SK-N-SH treated with all-trans-retinoic acid at 6 μM for 48 hours (cell line): ENCODE measurements at regions not wholly inside any gene's neighbourhood (a gene's known extent, or its start where the extent isn't known, plus 50 kb on each side); places are given as distances from the start of the nearest gene placed in this dataset.

ENCODE experiments used
- ATAC-seq: fragments of 200-7000 bp; cut with Tn5 transposase; 3 replicates; pipeline ENCODE4 v1.9.1; 2020; ENCODE audit warnings: mild to moderate bottlenecking, moderate library complexity
- ARNTL ChIP-seq: fragments of 450-650 bp; formaldehyde crosslinking; IDR thresholded peaks from 2 replicates; pipeline ENCODE4 v1.5.0; 2020; ENCODE audit warnings: low read depth, mild to moderate bottlenecking, moderate library complexity, borderline replicate concordance
- CREB5 ChIP-seq: fragments of 250-450 bp; sonication (Bioruptor Pico); IDR thresholded peaks from 2 replicates; pipeline ENCODE4 v1.5.1; 2020; ENCODE audit warnings: low read depth, mild to moderate bottlenecking, moderate library complexity
- CSDC2 ChIP-seq: fragments of 250-450 bp; sonication (Bioruptor Pico); IDR thresholded peaks from 2 replicates; pipeline ENCODE4 v1.5.0; 2020; ENCODE audit warnings: mild to moderate bottlenecking, moderate library complexity
- CSRNP3 ChIP-seq: fragments of 250-450 bp; sonication (Bioruptor Pico); IDR thresholded peaks from 2 replicates; pipeline ENCODE4 v1.5.1; 2021; ENCODE audit warnings: mild to moderate bottlenecking, moderate library complexity
- ESRRG ChIP-seq: fragments of 250-450 bp; sonication (Bioruptor Pico); IDR thresholded peaks from 2 replicates; pipeline ENCODE4 v1.6.1; 2021; ENCODE audit warnings: mild to moderate bottlenecking
- GLIS3 ChIP-seq: fragments of 250-450 bp; sonication (Bioruptor Pico); IDR thresholded peaks from 2 replicates; pipeline ENCODE4 v1.5.0; 2020; ENCODE audit warnings: mild to moderate bottlenecking, moderate library complexity
- ISL1 ChIP-seq: fragments of 250-450 bp; sonication (Bioruptor Pico); IDR thresholded peaks from 2 replicates; pipeline ENCODE4 v2.1.2; 2022; ENCODE audit warnings: mild to moderate bottlenecking, moderate library complexity
- OSR1 ChIP-seq: fragments of 250-450 bp; sonication (Bioruptor Pico); IDR thresholded peaks from 2 replicates; pipeline ENCODE4 v1.8.0; 2022; ENCODE audit warnings: moderate library complexity, mild to moderate bottlenecking, inconsistent platforms
- PATZ1 ChIP-seq: fragments of 250-450 bp; sonication (Bioruptor Pico); IDR thresholded peaks from 2 replicates; pipeline ENCODE4 v1.8.0; 2020; ENCODE audit warnings: mild to moderate bottlenecking, moderate library complexity, borderline replicate concordance
- POU6F1 ChIP-seq: fragments of 250-450 bp; sonication (Bioruptor Pico); IDR thresholded peaks from 2 replicates; pipeline ENCODE4 v1.8.0; 2021; ENCODE audit warnings: low read depth, mild to moderate bottlenecking, moderate library complexity, borderline replicate concordance
- RARB ChIP-seq: fragments of 250-450 bp; sonication (Bioruptor Pico); IDR thresholded peaks from 2 replicates; pipeline ENCODE4 v1.8.0; 2021; ENCODE audit warnings: mild to moderate bottlenecking, moderate library complexity
- SNAI2 ChIP-seq: fragments of 250-450 bp; sonication (Bioruptor Pico); IDR thresholded peaks from 2 replicates; pipeline ENCODE4 v1.5.0; 2020; ENCODE audit warnings: mild to moderate bottlenecking, moderate library complexity
- TCF4 ChIP-seq: fragments of 250-450 bp; sonication (Bioruptor Pico); IDR thresholded peaks from 2 replicates; pipeline ENCODE4 v1.8.0; 2021; ENCODE audit warnings: mild to moderate bottlenecking, moderate library complexity, borderline replicate concordance
- TSHZ2 ChIP-seq: fragments of 250-450 bp; sonication (Bioruptor Pico); IDR thresholded peaks from 2 replicates; pipeline ENCODE4 v1.5.0; 2020; ENCODE audit warnings: mild to moderate bottlenecking, moderate library complexity
- ZC3H10 ChIP-seq: fragments of 250-450 bp; sonication (Bioruptor Pico); IDR thresholded peaks from 2 replicates; pipeline ENCODE4 v1.5.1; 2021; ENCODE audit warnings: mild to moderate bottlenecking, moderate library complexity
- ZFP3 ChIP-seq: fragments of 250-450 bp; sonication (Bioruptor Pico); IDR thresholded peaks from 2 replicates; pipeline ENCODE4 v1.5.0; 2020; ENCODE audit warnings: mild to moderate bottlenecking, moderate library complexity
- ZNF565 ChIP-seq: fragments of 450-650 bp; formaldehyde crosslinking; conservative IDR thresholded peaks from 2 replicates; pipeline ENCODE4 v1.5.0; 2020; ENCODE audit warnings: low read depth, mild to moderate bottlenecking, moderate library complexity
- ZNF70 ChIP-seq: fragments of 450-650 bp; formaldehyde crosslinking; IDR thresholded peaks from 2 replicates; pipeline ENCODE4 v1.5.0; 2020; ENCODE audit warnings: mild to moderate bottlenecking, moderate library complexity
- ZNF8 ChIP-seq: fragments of 450-650 bp; formaldehyde crosslinking; IDR thresholded peaks from 2 replicates; pipeline ENCODE4 v1.5.0; 2020; ENCODE audit warnings: mild to moderate bottlenecking, moderate library complexity

GRCh38 chr5:39650008-39650762 lies 225.4 kb upstream of the DAB2 start:
- no peak for ATAC-seq
- TF ChIP-seq ARNTL (CRISPR knock-in tag), result no peak
- no peak for TF ChIP-seq ZC3H10 (CRISPR knock-in tag)
- no peak for TF ChIP-seq TSHZ2 (CRISPR knock-in tag)

GRCh38 chr5:39648848-39649227 lies 224.1 kb upstream of the DAB2 start:
- TF ChIP-seq ESRRG, result no peak
- TF ChIP-seq ZFP3 (CRISPR knock-in tag), result no peak
- no peak for TF ChIP-seq CSDC2 (CRISPR knock-in tag)
- TF ChIP-seq TSHZ2 (CRISPR knock-in tag), result no peak
- TF ChIP-seq TCF4 (CRISPR knock-in tag), result no peak
- TF ChIP-seq ZNF8 (CRISPR knock-in tag), result no peak
- TF ChIP-seq ARNTL (CRISPR knock-in tag), result no peak
- TF ChIP-seq SNAI2 (CRISPR knock-in tag), result no peak
- no peak for TF ChIP-seq CSRNP3 (CRISPR knock-in tag)
- TF ChIP-seq ISL1, result no peak
- no peak for TF ChIP-seq ZNF70 (CRISPR knock-in tag)
- TF ChIP-seq OSR1, result no peak
- TF ChIP-seq POU6F1 (CRISPR knock-in tag), result no peak
- no peak for TF ChIP-seq RARB (CRISPR knock-in tag)
- no peak for TF ChIP-seq GLIS3 (CRISPR knock-in tag)
- no peak for TF ChIP-seq PATZ1 (CRISPR knock-in tag)
- no peak for TF ChIP-seq ZNF565
- TF ChIP-seq ZC3H10 (CRISPR knock-in tag), result no peak
- ATAC-seq, result no peak

- no peak for ATAC-seq
- no peak for TF ChIP-seq ISL1
- no peak for TF ChIP-seq GLIS3 (CRISPR knock-in tag)
- TF ChIP-seq CREB5 (CRISPR knock-in tag), result no peak
- no peak for TF ChIP-seq OSR1
- no peak for TF ChIP-seq CSRNP3 (CRISPR knock-in tag)
- TF ChIP-seq TSHZ2 (CRISPR knock-in tag), result no peak
Observed at GRCh38 chr5:39648085-39648847, 223.5 kb upstream of the DAB2 start.
